SK-N-SH treated with all-trans-retinoic acid at 6 μM for 48 hours (cell line): ENCODE measurements at regions not wholly inside any gene's neighbourhood (a gene's known extent, or its start where the extent isn't known, plus 50 kb on each side); places are given as distances from the start of the nearest gene placed in this dataset.

Experiments used
- ARNTL ChIP-seq: fragments of 450-650 bp; formaldehyde crosslinking; IDR thresholded peaks from 2 replicates; pipeline ENCODE4 v1.5.0; 2020; ENCODE audit warnings: low read depth, mild to moderate bottlenecking, moderate library complexity, borderline replicate concordance
- CSDC2 ChIP-seq: fragments of 250-450 bp; sonication (Bioruptor Pico); IDR thresholded peaks from 2 replicates; pipeline ENCODE4 v1.5.0; 2020; ENCODE audit warnings: mild to moderate bottlenecking, moderate library complexity
- ESRRG ChIP-seq: fragments of 250-450 bp; sonication (Bioruptor Pico); IDR thresholded peaks from 2 replicates; pipeline ENCODE4 v1.6.1; 2021; ENCODE audit warnings: mild to moderate bottlenecking
- OSR1 ChIP-seq: fragments of 250-450 bp; sonication (Bioruptor Pico); IDR thresholded peaks from 2 replicates; pipeline ENCODE4 v1.8.0; 2022; ENCODE audit warnings: moderate library complexity, mild to moderate bottlenecking, inconsistent platforms
- RARB ChIP-seq: fragments of 250-450 bp; sonication (Bioruptor Pico); IDR thresholded peaks from 2 replicates; pipeline ENCODE4 v1.8.0; 2021; ENCODE audit warnings: mild to moderate bottlenecking, moderate library complexity
- ZC3H10 ChIP-seq: fragments of 250-450 bp; sonication (Bioruptor Pico); IDR thresholded peaks from 2 replicates; pipeline ENCODE4 v1.5.1; 2021; ENCODE audit warnings: mild to moderate bottlenecking, moderate library complexity
- ZFP3 ChIP-seq: fragments of 250-450 bp; sonication (Bioruptor Pico); IDR thresholded peaks from 2 replicates; pipeline ENCODE4 v1.5.0; 2020; ENCODE audit warnings: mild to moderate bottlenecking, moderate library complexity

- TF ChIP-seq OSR1 (CRISPR knock-in tag) (no peak), CSDC2 (CRISPR knock-in tag) (no peak), ZC3H10 (CRISPR knock-in tag) (no peak), ZFP3 (CRISPR knock-in tag) (no peak), ESRRG (CRISPR knock-in tag) (no peak), ARNTL (CRISPR knock-in tag) (no peak), RARB (no peak)
Measured at GRCh38 chr16:35841632-35842031, 2382.2 kb downstream of the TP53TG3F start.
